ENCODE measurements at regions not wholly inside any gene's neighbourhood (a gene's known extent, or its start where the extent isn't known, plus 50 kb on each side); places are given as distances from the start of the nearest gene placed in this dataset.

- TF ChIP-seq CTCF (conservative IDR thresholded peaks at IDR 0.05; ENCODE audit: low read length) (no peak), EZH2phosphoT487 (IDR thresholded peaks at IDR 0.05; ENCODE audit: borderline replicate concordance) (no peak)
Observed at GRCh38 chr5:39835371-39835770, 410.6 kb upstream of the DAB2 start.

All from Loucy (cell line).